Superior temporal gyrus (tissue), 1 donor: ENCODE measurements at regions not wholly inside any gene's neighbourhood (a gene's known extent, or its start where the extent isn't known, plus 50 kb on each side); places are given as distances from the start of the nearest gene placed in this dataset.
A peak's percentile ranks its signal among the peaks of the same experiment; 100 is the strongest.

Experiments used
- DNase-seq: peaks from one replicate; pipeline ENCODE4 v3.0.0-alpha.2; 2016; ENCODE audit errors: extremely low spot score

GRCh38 chr11:45473341-45473895 lies 187.3 kb upstream of the SYT13 start:
- no peak for DNase-seq

DNA sequence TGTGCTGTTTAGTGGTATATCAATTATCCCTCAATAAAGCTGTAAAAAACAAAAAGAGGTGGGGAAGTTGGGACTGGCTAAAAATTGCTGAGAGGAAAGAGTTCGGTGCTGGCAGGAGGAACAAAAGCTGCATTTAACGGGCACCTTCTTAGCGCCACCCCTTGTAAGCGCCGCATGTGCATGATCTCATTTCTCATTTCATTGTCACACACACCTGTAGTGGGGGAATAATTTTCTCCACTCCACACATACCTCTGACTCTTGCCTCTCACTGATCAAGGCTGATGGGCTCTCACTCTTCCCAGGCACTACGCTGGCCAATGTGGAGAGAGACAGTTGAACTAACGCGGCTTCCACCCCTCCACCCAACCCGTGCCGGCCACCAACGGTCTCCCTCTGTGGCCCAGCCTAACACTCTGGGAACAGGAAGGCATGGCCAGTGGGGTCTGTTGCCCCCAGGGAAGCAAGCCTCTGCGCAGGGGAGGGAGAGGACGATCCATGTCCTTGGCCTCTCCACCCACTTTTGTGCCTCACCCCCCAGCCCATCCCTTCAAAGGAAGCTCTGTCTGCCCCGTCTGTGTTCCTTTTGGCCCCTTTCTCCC lies 186.7 kb upstream of the SYT13 start:
- DNase-seq: no peak

- no peak for DNase-seq
Measured at GRCh38 chr11:45471266-45471665, 185.1 kb upstream of the SYT13 start.

DNA sequence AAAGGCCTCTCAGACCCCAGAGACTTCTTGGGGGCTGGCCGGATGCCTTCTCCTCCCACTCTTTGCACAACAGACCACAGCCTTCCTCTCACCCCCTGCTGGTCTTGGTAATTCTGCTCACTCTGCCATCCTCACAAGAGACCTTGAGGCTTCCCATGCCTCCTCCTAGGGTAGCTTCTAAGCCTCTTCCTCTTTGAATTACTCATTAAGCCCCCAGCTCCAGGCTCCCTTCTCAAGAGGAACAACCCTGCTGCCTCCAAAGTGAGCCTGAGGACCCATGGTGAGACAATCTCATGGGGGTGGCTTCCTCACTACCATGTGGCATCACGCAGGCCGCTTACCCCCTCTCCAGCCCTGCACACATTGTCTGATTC lies 184.6 kb upstream of the SYT13 start:
- DNase-seq: no peak

- no peak for DNase-seq
Measured at GRCh38 chr11:45470151-45470793, 184.1 kb upstream of the SYT13 start.

DNA sequence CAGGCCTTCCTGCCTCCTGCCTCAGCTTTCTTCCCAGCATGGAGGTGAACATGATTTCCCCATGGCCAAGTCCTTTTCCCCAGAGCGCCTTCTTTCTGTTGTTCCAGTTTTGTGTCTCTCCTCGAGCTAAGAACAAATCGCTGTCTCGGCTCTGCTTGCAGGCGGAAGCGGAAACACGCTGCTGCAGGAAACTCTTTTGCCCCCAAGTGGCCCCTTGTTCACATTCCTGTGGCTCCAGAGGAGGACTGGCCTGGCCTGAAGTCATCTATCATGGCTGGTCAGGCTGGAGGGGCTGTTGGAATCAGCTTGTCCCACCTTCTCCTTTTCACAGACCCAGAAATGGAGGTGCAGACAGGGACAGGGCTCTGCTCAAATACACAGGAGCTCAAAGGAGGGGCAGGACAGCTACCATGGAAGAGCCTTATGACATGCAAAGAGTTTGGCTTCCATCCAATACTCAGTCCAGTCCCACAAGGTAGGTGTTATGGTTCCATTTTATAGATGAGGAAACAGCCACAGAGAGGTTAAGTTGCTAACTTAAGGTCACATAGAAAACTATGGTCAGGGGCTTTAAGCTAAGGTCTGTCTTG lies 182.2 kb upstream of the SYT13 start:
- DNase-seq: no peak

- no peak for DNase-seq
Measured at GRCh38 chr11:45463541-45463940, 177.4 kb upstream of the SYT13 start.

DNA sequence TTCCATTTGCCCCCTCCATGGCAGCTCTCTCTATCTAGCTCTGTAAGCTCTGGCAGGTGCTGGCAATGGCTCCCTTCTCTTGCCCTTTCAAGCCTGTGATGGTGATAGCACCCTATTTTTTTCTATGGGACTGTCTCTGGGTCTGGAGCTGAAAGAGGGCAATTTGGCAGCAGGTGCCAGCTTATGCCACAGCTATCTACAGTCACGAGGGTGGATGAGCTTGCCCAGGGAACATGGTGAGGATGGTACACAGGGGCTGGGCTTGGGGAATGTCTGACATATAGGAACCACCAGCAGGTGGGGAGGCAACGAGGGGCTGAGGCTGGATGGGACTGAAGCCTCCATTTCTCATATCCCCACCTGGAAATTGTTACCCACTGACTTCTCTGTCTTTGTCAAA lies 175.4 kb upstream of the SYT13 start:
- DNase-seq: no peak

DNA sequence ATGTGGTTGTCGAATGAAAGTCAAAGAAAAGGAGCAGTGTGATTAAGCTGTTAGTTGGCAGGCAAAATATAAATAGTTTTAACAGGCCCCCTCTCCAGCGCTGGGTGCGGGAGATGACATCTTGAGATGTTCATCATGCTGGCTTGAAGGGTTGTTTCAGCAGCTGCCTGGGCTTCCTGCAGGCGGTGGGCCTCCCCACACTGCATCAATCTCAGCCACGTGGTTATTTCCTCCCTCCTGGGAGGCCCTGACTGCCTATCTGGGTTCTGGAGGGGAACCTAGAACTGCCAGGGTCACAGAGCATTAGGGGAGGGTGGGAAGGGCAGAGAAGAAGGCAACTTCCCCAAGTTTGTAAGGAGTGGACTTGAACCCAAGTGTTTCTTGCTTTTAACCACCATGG lies 173.3 kb upstream of the SYT13 start:
- no peak for DNase-seq

DNA sequence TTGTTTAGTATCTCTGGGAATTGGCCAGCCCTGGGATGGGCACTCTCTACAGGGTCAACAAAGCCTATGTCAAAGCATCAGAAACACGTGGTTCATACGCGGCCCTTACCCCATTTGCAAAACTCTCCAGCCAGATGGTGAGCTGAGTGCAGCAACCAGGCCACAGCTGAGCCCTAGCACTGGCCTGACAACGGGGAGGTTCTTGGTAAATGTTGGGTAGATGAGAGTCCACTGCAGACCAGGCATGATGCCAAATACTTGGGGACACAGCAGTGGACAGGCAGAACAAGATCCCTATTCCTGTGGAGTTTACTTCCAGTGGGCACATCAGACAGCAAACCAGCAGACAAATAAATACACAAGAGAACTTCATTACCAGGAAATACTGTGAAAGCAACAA lies 172.1 kb upstream of the SYT13 start:
- no peak for DNase-seq

GRCh38 chr11:45457649-45458048 lies 171.5 kb upstream of the SYT13 start:
- DNase-seq: no peak

DNA sequence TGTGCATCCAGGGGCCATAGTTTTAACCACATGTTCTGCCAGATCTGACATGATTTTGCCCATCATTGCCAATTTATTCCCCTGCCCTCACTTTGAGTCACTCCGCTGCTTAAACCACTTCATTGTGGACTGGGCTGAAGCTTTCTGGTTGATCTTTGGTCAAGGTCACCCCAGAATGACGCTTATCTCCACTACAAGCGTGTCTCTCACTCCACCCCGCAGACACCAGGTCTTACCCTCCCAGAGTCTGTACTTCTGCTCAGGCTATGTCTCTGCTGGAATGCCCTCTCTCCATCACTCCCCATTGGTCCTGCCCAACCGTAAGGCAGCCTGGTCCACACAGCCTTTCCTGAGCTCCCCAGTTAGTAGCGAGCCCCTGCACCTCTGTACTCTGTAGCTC lies 170.5 kb upstream of the SYT13 start:
- DNase-seq: no peak

DNA sequence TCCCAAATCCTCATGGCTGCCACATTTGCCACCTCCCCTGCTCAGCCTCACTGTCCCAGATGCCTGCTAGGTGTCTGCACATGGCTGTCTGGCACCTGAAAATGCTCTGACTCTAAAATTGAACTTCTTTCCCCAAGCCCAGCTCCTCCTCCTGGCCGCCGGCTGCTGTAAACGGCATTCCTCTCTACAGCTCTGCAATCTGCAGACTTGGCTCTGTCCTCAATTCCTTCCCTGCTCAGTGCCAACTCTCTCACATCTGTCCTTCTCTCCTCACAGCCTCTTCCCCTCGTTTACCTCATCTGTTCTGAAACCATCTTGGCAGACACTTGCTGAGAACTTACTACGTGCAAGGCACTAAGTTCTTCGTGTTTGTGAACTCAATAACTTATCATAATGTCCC lies 169.4 kb upstream of the SYT13 start:
- peak; percentile 29 for DNase-seq

- no peak for DNase-seq
Measured at GRCh38 chr11:45454917-45455401, 168.8 kb upstream of the SYT13 start.

DNA sequence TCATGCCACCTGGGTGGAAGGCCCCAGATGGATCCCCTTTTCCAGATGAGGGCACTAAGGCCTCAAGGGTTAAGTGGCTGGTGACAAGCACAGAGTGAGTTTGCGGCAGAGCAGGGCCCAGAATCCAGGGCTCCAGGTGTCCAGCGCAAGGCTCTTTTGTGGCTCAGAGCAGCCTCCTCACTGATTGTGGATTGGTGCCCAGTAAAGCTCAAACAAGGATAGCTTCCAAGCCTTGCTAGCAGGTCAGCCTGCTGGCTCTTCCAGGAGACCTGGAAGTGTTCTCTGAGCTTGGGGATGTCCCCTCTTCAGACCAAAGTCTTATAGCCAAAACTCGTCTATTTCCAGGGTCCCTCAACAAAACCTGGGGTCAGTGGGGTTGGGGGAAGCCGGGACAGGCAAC lies 167.6 kb upstream of the SYT13 start:
- no peak for DNase-seq

- no peak for DNase-seq
Measured at GRCh38 chr11:45451766-45452440, 165.8 kb upstream of the SYT13 start.

- no peak for DNase-seq
Measured at GRCh38 chr11:45450189-45450588, 164.0 kb upstream of the SYT13 start.

- DNase-seq: peak; percentile 50
Measured at GRCh38 chr11:45449036-45449601, 163.0 kb upstream of the SYT13 start.

DNA sequence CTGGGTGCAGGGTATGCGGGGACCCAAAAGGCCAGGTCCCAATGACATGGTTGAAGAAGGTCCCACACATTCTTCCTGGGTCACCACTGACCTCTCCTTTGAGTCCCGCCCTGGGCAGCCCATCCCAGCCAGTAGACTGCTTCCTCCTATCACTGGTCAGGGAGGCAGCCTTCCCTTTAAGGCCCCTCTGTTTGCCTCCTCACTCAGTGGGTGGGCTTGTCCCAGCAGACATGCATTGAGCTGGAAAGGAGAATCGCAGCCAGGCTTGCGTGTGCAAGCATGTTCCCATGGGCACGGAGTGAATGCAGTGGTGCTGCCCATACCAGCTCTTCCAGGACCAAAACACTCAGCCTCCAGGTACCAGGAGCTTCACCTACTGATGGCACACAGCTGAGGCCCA lies 162.4 kb upstream of the SYT13 start:
- no peak for DNase-seq

- DNase-seq: no peak
Measured at GRCh38 chr11:45446998-45447397, 160.9 kb upstream of the SYT13 start.

DNA sequence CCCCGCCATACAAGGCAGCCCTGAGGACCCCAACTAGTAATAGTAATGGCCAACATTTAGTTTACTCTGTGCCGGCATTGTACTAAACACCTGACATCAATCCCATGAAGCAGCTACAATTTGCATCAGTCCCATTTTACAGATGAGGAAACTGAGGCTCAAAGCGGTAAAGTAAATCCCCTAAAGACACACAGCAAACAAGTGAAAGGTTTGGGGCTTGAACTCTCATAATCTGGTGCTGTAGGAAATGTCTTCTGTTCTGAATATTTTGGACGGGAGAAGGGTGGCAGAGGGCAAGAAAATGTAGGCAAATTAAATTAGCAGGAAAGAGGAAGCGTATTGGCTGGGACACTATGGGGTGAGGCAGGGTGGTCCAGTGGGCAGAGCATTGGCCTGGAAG lies 160.3 kb upstream of the SYT13 start:
- DNase-seq: no peak

GRCh38 chr11:45444796-45445195 lies 158.7 kb upstream of the SYT13 start:
- no peak for DNase-seq
